ENCODE measurements at regions not wholly inside any gene's neighbourhood (a gene's known extent, or its start where the extent isn't known, plus 50 kb on each side); places are given as distances from the start of the nearest gene placed in this dataset.

DNA sequence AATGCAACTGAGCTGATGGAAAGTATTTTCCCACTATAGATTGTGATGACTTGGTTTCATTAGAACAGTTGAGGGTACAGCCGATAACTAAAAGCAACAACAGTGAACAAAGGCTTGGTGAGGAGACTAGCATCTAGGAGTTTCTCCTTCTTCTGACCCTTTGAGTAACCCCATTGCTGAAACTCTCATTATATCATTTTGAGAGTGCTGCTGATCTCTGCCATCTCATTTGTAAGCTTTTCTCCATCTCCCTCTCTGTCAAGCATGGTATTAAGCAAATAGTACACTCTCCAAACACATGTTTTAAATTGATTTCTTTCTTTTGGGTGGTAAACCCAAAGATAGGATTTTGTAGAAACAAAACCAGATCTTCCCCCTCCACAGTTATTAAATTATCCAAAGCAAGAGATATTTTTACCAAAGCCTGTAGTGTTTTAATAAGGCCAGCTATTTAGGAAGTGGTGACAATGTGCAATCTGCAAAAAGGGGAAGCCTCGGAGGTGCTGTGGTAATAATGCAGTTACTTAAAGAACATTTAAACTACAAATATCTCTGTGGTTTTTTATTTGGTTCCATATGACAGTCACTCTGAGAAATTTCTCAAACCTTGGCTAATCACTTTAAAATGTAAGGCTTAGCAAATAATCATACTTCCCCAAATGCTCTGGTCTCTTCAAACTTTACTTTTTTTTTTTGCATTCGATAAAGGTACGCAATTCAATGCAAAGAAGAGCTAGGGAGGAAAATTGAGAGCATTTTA is 287.5 kb downstream of the HLX start (continued):
- TF ChIP-seq, protein P1, sequence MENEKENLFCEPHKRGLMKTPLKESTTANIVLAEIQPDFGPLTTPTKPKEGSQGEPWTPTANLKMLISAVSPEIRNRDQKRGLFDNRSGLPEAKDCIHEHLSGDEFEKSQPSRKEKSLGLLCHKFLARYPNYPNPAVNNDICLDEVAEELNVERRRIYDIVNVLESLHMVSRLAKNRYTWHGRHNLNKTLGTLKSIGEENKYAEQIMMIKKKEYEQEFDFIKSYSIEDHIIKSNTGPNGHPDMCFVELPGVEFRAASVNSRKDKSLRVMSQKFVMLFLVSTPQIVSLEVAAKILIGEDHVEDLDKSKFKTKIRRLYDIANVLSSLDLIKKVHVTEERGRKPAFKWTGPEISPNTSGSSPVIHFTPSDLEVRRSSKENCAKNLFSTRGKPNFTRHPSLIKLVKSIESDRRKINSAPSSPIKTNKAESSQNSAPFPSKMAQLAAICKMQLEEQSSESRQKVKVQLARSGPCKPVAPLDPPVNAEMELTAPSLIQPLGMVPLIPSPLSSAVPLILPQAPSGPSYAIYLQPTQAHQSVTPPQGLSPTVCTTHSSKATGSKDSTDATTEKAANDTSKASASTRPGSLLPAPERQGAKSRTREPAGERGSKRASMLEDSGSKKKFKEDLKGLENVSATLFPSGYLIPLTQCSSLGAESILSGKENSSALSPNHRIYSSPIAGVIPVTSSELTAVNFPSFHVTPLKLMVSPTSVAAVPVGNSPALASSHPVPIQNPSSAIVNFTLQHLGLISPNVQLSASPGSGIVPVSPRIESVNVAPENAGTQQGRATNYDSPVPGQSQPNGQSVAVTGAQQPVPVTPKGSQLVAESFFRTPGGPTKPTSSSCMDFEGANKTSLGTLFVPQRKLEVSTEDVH (IDR thresholded peaks at IDR 0.05; ENCODE audit: low read depth, partially characterized antibody), result no peak
- no peak for TF ChIP-seq IRF4 (IDR thresholded peaks at IDR 0.05; ENCODE audit: low read depth, low read length)
- peak; percentile 98 for TF ChIP-seq MTA2 (IDR thresholded peaks at IDR 0.05; ENCODE audit: low read depth)
- no peak for TF ChIP-seq SMARCA5 (IDR thresholded peaks at IDR 0.05)
- TF ChIP-seq, protein P2, sequence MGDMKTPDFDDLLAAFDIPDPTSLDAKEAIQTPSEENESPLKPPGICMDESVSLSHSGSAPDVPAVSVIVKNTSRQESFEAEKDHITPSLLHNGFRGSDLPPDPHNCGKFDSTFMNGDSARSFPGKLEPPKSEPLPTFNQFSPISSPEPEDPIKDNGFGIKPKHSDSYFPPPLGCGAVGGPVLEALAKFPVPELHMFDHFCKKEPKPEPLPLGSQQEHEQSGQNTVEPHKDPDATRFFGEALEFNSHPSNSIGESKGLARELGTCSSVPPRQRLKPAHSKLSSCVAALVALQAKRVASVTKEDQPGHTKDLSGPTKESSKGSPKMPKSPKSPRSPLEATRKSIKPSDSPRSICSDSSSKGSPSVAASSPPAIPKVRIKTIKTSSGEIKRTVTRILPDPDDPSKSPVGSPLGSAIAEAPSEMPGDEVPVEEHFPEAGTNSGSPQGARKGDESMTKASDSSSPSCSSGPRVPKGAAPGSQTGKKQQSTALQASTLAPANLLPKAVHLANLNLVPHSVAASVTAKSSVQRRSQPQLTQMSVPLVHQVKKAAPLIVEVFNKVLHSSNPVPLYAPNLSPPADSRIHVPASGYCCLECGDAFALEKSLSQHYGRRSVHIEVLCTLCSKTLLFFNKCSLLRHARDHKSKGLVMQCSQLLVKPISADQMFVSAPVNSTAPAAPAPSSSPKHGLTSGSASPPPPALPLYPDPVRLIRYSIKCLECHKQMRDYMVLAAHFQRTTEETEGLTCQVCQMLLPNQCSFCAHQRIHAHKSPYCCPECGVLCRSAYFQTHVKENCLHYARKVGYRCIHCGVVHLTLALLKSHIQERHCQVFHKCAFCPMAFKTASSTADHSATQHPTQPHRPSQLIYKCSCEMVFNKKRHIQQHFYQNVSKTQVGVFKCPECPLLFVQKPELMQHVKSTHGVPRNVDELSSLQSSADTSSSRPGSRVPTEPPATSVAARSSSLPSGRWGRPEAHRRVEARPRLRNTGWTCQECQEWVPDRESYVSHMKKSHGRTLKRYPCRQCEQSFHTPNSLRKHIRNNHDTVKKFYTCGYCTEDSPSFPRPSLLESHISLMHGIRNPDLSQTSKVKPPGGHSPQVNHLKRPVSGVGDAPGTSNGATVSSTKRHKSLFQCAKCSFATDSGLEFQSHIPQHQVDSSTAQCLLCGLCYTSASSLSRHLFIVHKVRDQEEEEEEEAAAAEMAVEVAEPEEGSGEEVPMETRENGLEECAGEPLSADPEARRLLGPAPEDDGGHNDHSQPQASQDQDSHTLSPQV (IDR thresholded peaks at IDR 0.05), result no peak
- TF ChIP-seq RB1 (IDR thresholded peaks at IDR 0.05; ENCODE audit: borderline replicate concordance), result no peak
- TF ChIP-seq, protein P3, sequence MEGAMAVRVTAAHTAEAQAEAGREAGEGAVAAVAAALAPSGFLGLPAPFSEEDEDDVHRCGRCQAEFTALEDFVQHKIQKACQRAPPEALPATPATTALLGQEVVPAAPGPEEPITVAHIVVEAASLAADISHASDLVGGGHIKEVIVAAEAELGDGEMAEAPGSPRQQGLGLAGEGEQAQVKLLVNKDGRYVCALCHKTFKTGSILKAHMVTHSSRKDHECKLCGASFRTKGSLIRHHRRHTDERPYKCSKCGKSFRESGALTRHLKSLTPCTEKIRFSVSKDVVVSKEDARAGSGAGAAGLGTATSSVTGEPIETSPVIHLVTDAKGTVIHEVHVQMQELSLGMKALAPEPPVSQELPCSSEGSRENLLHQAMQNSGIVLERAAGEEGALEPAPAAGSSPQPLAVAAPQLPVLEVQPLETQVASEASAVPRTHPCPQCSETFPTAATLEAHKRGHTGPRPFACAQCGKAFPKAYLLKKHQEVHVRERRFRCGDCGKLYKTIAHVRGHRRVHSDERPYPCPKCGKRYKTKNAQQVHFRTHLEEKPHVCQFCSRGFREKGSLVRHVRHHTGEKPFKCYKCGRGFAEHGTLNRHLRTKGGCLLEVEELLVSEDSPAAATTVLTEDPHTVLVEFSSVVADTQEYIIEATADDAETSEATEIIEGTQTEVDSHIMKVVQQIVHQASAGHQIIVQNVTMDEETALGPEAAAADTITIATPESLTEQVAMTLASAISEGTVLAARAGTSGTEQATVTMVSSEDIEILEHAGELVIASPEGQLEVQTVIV (IDR thresholded peaks at IDR 0.05; ENCODE audit: borderline replicate concordance, partially characterized antibody), result no peak
- 0 out of 4 replicates have a peak, but pooled peaks of 1 of the 2 experiments have one; percentile 19 for TF ChIP-seq ETV6 (conservative IDR thresholded peaks at IDR 0.05 in 1 of 2, IDR thresholded peaks at IDR 0.05 in 1 of 2; ENCODE audit: borderline replicate concordance in 1 of 2, low read depth in 1 of 2)
- TF ChIP-seq, protein P4, sequence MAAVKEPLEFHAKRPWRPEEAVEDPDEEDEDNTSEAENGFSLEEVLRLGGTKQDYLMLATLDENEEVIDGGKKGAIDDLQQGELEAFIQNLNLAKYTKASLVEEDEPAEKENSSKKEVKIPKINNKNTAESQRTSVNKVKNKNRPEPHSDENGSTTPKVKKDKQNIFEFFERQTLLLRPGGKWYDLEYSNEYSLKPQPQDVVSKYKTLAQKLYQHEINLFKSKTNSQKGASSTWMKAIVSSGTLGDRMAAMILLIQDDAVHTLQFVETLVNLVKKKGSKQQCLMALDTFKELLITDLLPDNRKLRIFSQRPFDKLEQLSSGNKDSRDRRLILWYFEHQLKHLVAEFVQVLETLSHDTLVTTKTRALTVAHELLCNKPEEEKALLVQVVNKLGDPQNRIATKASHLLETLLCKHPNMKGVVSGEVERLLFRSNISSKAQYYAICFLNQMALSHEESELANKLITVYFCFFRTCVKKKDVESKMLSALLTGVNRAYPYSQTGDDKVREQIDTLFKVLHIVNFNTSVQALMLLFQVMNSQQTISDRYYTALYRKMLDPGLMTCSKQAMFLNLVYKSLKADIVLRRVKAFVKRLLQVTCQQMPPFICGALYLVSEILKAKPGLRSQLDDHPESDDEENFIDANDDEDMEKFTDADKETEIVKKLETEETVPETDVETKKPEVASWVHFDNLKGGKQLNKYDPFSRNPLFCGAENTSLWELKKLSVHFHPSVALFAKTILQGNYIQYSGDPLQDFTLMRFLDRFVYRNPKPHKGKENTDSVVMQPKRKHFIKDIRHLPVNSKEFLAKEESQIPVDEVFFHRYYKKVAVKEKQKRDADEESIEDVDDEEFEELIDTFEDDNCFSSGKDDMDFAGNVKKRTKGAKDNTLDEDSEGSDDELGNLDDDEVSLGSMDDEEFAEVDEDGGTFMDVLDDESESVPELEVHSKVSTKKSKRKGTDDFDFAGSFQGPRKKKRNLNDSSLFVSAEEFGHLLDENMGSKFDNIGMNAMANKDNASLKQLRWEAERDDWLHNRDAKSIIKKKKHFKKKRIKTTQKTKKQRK (IDR thresholded peaks at IDR 0.05; ENCODE audit: low read depth, low read length), result no peak
- TF ChIP-seq POLR2AphosphoS5 (IDR thresholded peaks at IDR 0.05; ENCODE audit: low read length), result no peak
- TF ChIP-seq ZNF622 (IDR thresholded peaks at IDR 0.05), result no peak
- TF ChIP-seq, protein P5, sequence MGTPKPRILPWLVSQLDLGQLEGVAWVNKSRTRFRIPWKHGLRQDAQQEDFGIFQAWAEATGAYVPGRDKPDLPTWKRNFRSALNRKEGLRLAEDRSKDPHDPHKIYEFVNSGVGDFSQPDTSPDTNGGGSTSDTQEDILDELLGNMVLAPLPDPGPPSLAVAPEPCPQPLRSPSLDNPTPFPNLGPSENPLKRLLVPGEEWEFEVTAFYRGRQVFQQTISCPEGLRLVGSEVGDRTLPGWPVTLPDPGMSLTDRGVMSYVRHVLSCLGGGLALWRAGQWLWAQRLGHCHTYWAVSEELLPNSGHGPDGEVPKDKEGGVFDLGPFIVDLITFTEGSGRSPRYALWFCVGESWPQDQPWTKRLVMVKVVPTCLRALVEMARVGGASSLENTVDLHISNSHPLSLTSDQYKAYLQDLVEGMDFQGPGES (IDR thresholded peaks at IDR 0.05), result no peak
- TF ChIP-seq ZSCAN29 (IDR thresholded peaks at IDR 0.05), result peak; percentile 74; the same call in 1 of the 2 replicates
- no peak for TF ChIP-seq YY1 (IDR thresholded peaks at IDR 0.05; ENCODE audit: low read depth, low read length)
- TF ChIP-seq ZNF207 (IDR thresholded peaks at IDR 0.05; ENCODE audit: borderline replicate concordance), result no peak
